LNCaP clone FGC (cell line): ENCODE measurements at regions not wholly inside any gene's neighbourhood (a gene's known extent, or its start where the extent isn't known, plus 50 kb on each side); places are given as distances from the start of the nearest gene placed in this dataset.

Experiments
- DNase-seq: peaks from one replicate; pipeline ENCODE4 v3.0.0-alpha.2; 2011; ENCODE audit warnings: low read depth
- H3K4me3 ChIP-seq: 2 replicates; pipeline ENCODE4 v1.5.1; 2011; ENCODE audit warnings: mild to moderate bottlenecking, low read depth, low read length, control low read depth
- TF ChIP-seq, protein P1 (sequence below): IDR thresholded peaks from 2 replicates; pipeline ENCODE4 v1.5.1; 2012; ENCODE audit warnings: mild to moderate bottlenecking; ENCODE audit not compliant: control insufficient read depth, insufficient read depth; ENCODE audit errors: extremely low read depth

DNA sequence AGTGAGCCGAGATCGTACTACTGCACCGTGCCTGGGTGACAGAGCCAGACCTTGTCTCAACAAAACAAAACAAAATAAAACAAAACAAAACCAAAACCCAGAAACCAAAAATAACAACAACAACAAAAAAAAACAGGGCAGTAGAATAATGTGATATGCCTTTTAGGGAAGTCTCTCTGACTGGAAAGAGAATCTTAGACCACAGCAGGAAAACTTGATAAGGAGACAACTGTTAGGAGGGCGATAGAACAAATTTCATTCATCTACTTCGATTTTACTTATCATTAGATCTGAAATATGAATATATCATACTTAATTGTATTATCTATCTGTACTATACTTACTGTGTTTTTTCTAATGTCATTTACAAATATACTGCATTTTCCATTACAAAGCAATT, 109.0 kb upstream of the CNTNAP5 start:
- TF ChIP-seq, protein P1, sequence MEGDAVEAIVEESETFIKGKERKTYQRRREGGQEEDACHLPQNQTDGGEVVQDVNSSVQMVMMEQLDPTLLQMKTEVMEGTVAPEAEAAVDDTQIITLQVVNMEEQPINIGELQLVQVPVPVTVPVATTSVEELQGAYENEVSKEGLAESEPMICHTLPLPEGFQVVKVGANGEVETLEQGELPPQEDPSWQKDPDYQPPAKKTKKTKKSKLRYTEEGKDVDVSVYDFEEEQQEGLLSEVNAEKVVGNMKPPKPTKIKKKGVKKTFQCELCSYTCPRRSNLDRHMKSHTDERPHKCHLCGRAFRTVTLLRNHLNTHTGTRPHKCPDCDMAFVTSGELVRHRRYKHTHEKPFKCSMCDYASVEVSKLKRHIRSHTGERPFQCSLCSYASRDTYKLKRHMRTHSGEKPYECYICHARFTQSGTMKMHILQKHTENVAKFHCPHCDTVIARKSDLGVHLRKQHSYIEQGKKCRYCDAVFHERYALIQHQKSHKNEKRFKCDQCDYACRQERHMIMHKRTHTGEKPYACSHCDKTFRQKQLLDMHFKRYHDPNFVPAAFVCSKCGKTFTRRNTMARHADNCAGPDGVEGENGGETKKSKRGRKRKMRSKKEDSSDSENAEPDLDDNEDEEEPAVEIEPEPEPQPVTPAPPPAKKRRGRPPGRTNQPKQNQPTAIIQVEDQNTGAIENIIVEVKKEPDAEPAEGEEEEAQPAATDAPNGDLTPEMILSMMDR: no peak
- no peak overlapping the region for H3K4me3 ChIP-seq
- DNase-seq: no peak

DNA sequence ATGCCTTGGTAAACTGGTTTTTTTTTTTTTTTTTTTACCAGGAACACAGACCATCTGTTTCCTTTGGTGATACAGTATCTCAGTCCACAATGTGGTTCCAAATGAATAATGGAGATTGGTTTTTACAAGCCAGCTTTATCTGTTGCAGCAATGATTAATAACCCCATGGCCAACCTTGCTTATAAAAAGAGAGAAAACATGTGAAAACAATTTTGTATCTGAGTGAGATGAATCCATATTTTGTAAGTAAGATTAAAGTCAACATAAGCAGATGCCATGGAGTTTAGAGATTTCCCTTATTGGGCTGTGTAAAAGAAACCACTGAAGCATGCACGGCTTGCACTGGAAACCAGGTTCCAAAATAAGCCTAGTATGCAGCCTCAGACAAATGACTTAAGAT, 108.6 kb upstream of the CNTNAP5 start:
- DNase-seq: no peak
- H3K4me3 ChIP-seq: no peak overlapping the region
- TF ChIP-seq, protein P1: no peak

DNA sequence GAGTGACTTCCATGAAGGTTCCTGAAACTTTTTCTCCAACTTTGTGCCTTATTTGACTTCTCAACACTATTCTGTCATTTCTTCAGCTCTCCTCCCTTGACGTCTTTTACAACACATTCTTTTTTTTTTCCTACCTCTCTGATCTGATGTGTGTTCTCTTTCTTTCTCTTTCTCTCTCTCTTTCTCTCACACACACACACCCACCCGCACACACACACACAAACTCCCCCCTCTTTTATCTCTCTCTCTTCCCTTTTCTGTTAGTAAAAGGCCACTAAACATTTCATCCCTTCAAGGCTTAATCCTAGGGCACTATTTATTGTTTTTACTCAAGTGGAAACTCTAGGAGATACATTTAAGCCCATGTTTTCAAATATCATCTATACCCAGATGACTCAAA, 107.8 kb upstream of the CNTNAP5 start:
- H3K4me3 ChIP-seq: no peak overlapping the region
- TF ChIP-seq, protein P1: no peak
- no peak for DNase-seq

DNA sequence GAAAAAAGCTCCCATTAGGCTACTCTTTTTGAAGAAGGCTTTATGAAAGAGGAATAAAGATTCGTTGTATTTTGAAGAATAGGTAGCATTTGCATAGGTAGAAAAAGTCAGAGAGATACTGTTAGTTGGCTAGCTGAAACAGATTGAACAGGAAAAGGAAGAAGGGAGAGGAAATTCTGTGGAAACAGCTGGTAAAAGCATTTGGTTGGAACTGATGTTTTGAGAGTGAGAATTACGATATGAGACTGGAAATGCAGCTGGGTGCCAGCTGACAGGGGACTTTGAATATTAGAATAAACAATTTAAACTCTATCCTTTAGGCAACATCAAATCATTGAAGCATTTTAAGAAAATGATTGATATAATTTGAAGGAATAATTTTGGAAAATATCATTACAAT, 96.7 kb upstream of the CNTNAP5 start:
- no peak for DNase-seq
- H3K4me3 ChIP-seq: no peak overlapping the region
- TF ChIP-seq, protein P1: no peak

DNA sequence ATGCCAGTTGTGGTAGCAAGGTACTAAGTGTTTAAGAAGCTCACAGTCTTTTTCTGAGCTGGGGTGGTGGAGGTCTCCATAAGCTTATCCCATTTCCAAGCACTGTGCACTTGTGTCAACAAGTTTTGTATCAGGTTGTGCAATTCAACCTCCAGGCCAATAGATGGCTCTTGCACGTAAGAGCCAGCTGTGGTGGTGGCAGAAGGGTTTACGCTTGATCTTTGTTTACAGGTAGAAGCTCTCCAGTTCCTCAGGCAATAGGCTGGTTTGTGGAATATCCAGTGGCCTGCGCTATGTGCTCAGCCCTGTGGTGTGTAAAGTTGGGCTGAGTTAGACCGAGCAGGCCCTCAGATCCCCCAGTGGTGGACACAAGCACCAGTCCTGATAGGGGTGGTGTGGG, 89.7 kb upstream of the CNTNAP5 start:
- no peak overlapping the region for H3K4me3 ChIP-seq
- no peak for DNase-seq
- TF ChIP-seq, protein P1: 0 out of 2 replicates have a peak, but pooled peaks have one; percentile 13

DNA sequence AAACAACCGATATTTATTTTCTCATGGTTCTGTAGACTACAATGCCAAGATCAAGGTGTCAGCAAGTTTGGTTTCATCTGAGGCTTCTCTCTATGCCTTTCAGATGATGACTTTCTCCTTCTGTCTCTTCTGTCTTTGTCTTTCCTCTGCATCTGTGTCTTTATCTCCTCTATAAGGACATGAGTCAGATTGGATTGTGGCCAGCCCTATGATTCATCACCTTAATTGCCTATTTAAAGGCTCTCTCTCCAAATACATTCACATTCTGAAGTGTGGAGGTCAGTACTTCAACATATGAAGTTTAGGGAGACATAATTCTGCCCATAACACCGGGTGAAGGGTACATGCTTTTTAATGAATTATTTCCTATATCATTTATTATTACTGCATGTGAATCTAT, 71.2 kb upstream of the CNTNAP5 start:
- TF ChIP-seq, protein P1: no peak
- DNase-seq: peak; percentile 18
- H3K4me3 ChIP-seq: no peak overlapping the region

DNA sequence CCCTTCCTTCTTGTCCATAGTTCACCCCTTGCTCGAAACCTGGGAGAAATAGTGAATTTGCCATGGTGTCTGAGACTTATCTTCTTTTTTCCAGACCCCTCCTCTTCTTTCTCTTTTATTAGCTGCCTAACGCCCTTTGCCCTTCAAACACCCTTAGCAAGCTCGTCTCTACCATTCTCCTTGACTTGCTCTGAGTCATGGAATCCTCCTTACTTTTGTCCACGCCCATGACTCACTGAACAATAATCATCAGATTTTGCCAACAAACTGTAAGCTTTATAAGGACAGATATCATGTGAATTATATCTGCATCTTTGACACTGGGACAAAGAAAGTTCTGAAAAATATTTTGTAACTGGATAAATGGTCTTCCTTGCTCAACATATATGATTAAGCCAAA, 67.1 kb upstream of the CNTNAP5 start:
- DNase-seq: no peak
- no peak overlapping the region for H3K4me3 ChIP-seq
- TF ChIP-seq, protein P1: no peak
